ENCODE measurements at regions not wholly inside any gene's neighbourhood (a gene's known extent, or its start where the extent isn't known, plus 50 kb on each side); places are given as distances from the start of the nearest gene placed in this dataset.

GRCh38 chr2:58620896-58621295 is 379.8 kb upstream of the FANCL start:
- H3K27me3 ChIP-seq (ENCODE audit: control insufficient read depth, insufficient read depth): no peaks in the 10 kb centered on the region
- no peak overlapping the region for H3K4me3 ChIP-seq (ENCODE audit: low read length)
- H3K4me1 ChIP-seq (ENCODE audit: control insufficient read depth, insufficient read depth, low read length): no peaks in the 10 kb centered on the region
- H3K27ac ChIP-seq (ENCODE audit: low read length): no peak overlapping the region
- H3K9me3 ChIP-seq (ENCODE audit: control insufficient read depth, low read length): no peaks in the 10 kb centered on the region
- DNase-seq (no peak), ATAC-seq (no peak)
- intact Hi-C loops (cut with DNase I): no loop called here
- 90% methylated on average over 1 of the region's 1 CpG for WGBS

- DNase-seq (no peak), ATAC-seq (no peak)
- Histone ChIP-seq H3K4me3 (ENCODE audit: low read length) (no peak overlapping the region), H3K9me3 (ENCODE audit: control insufficient read depth, low read length) (no peaks in the 10 kb centered on the region), H3K27ac (ENCODE audit: low read length) (no peak overlapping the region), H3K27me3 (ENCODE audit: control insufficient read depth, insufficient read depth) (no peaks in the 10 kb centered on the region), H3K4me1 (ENCODE audit: control insufficient read depth, insufficient read depth, low read length) (no peaks in the 10 kb centered on the region)
- intact Hi-C loops (cut with DNase I): no loop called here
- 73% methylated on average over 5 of the region's 5 CpGs for WGBS
These were observed 379.0 kb upstream of the FANCL start for GRCh38 chr2:58620093-58620492.

- 49% methylated on average over 1 of the region's 1 CpG for WGBS
- Histone ChIP-seq H3K9me3 (ENCODE audit: control insufficient read depth, low read length) (no peaks in the 10 kb centered on the region), H3K27ac (ENCODE audit: low read length) (no peak overlapping the region), H3K4me3 (ENCODE audit: low read length) (no peak overlapping the region), H3K27me3 (ENCODE audit: control insufficient read depth, insufficient read depth) (no peaks in the 10 kb centered on the region), H3K4me1 (ENCODE audit: control insufficient read depth, insufficient read depth, low read length) (no peaks in the 10 kb centered on the region)
- intact Hi-C loops (cut with DNase I): no loop called here
- no peak for DNase-seq
- ATAC-seq: no peak
These were observed 375.8 kb upstream of the FANCL start for GRCh38 chr2:58616961-58617360.

- ATAC-seq: no peak
- intact Hi-C loops (cut with DNase I): no loop called here
- no peaks in the 10 kb centered on the region for H3K9me3 ChIP-seq (ENCODE audit: control insufficient read depth, low read length)
- no peaks in the 10 kb centered on the region for H3K27me3 ChIP-seq (ENCODE audit: control insufficient read depth, insufficient read depth)
- no peaks in the 10 kb centered on the region for H3K4me1 ChIP-seq (ENCODE audit: control insufficient read depth, insufficient read depth, low read length)
- DNase-seq: no peak
- no peak overlapping the region for H3K27ac ChIP-seq (ENCODE audit: low read length)
- 68% methylated on average over 2 of the region's 2 CpGs for WGBS
- H3K4me3 ChIP-seq (ENCODE audit: low read length): no peak overlapping the region
These were observed 373.1 kb upstream of the FANCL start for GRCh38 chr2:58614219-58614618.

GRCh38 chr2:58612973-58613372 is 371.8 kb upstream of the FANCL start:
- DNase-seq (no peak), ATAC-seq (no peak)
- Histone ChIP-seq H3K27ac (ENCODE audit: low read length) (no peak overlapping the region), H3K4me3 (ENCODE audit: low read length) (no peak overlapping the region), H3K4me1 (ENCODE audit: control insufficient read depth, insufficient read depth, low read length) (no peaks in the 10 kb centered on the region), H3K27me3 (ENCODE audit: control insufficient read depth, insufficient read depth) (no peaks in the 10 kb centered on the region), H3K9me3 (ENCODE audit: control insufficient read depth, low read length) (no peaks in the 10 kb centered on the region)
- WGBS: 83% methylated on average over 6 of the region's 6 CpGs
- intact Hi-C loops (cut with DNase I): no loop called here

- whole genome bisulfite sequencing: 67% methylated on average over 1 of the region's 1 CpG
- intact Hi-C loops (cut with DNase I): no loop called here
- DNase-seq (no peak), ATAC-seq (no peak)
- Histone ChIP-seq H3K27ac (ENCODE audit: low read length) (no peak overlapping the region), H3K27me3 (ENCODE audit: control insufficient read depth, insufficient read depth) (peaks cover 4% of the 10 kb centered on the region), H3K4me3 (ENCODE audit: low read length) (no peak overlapping the region), H3K9me3 (ENCODE audit: control insufficient read depth, low read length) (no peaks in the 10 kb centered on the region), H3K4me1 (ENCODE audit: control insufficient read depth, insufficient read depth, low read length) (no peaks in the 10 kb centered on the region)
These were observed 368.2 kb upstream of the FANCL start for GRCh38 chr2:58609326-58609725.

DNA sequence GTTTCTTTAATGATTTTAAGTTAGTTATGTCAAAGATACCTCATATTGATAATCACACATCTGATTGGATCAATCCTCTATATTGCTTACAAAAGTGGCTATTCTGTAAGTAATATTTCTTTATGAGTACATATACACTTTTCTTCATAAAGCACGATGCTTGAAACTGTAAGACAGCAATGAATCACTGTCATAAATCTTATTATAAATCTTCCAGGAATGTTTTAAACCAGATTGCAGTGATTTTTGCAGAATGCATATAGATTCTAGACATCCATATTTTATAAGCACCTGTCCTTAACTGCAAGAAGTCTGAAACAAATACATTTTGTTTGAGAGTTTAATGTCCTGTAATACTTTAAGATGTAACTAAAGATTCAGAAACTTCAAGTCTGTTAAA is 367.0 kb upstream of the FANCL start:
- ATAC-seq: no peak
- Histone ChIP-seq H3K9me3 (ENCODE audit: control insufficient read depth, low read length) (no peaks in the 10 kb centered on the region), H3K27me3 (ENCODE audit: control insufficient read depth, insufficient read depth) (peaks cover 4% of the 10 kb centered on the region), H3K27ac (ENCODE audit: low read length) (no peak overlapping the region), H3K4me1 (ENCODE audit: control insufficient read depth, insufficient read depth, low read length) (no peaks in the 10 kb centered on the region), H3K4me3 (ENCODE audit: low read length) (no peak overlapping the region)
- WGBS: 76% methylated on average over 1 of the region's 1 CpG
- intact Hi-C loops (cut with DNase I): no loop called here
- DNase-seq: no peak

GRCh38 chr2:58607448-58607847 is 366.3 kb upstream of the FANCL start:
- DNase-seq: no peak
- H3K9me3 ChIP-seq (ENCODE audit: control insufficient read depth, low read length): no peaks in the 10 kb centered on the region
- no peaks in the 10 kb centered on the region for H3K4me1 ChIP-seq (ENCODE audit: control insufficient read depth, insufficient read depth, low read length)
- H3K27me3 ChIP-seq (ENCODE audit: control insufficient read depth, insufficient read depth): peaks cover 4% of the 10 kb centered on the region
- no peak overlapping the region for H3K27ac ChIP-seq (ENCODE audit: low read length)
- 82% methylated on average over 2 of the region's 2 CpGs for WGBS
- intact Hi-C loops (cut with DNase I): no loop called here
- H3K4me3 ChIP-seq (ENCODE audit: low read length): no peak overlapping the region
- no peak for ATAC-seq

DNA sequence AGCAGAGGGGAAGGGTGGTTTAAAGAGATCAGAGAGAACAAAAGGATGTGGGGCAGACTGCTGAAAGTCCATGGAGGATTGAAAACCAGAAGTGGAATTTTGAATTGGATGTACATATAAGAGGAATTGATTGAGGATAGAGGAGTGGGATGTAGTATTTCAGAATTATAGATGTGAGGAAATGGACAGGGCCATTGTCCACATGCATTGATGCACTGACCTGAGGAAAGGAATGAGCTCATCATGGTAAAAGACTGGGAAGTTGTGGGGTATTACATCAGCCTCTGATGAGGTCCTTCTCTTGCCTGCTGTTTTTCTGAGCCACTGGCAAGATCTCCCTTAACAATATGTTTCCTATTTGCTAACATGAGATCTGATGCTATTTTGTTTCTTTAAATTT is 365.7 kb upstream of the FANCL start:
- no peaks in the 10 kb centered on the region for H3K4me1 ChIP-seq (ENCODE audit: control insufficient read depth, insufficient read depth, low read length)
- no peak overlapping the region for H3K4me3 ChIP-seq (ENCODE audit: low read length)
- intact Hi-C loops (cut with DNase I): no loop called here
- ATAC-seq (no peak), DNase-seq (no peak)
- peaks cover 4% of the 10 kb centered on the region for H3K27me3 ChIP-seq (ENCODE audit: control insufficient read depth, insufficient read depth)
- H3K9me3 ChIP-seq (ENCODE audit: control insufficient read depth, low read length): no peaks in the 10 kb centered on the region
- H3K27ac ChIP-seq (ENCODE audit: low read length): no peak overlapping the region

DNA sequence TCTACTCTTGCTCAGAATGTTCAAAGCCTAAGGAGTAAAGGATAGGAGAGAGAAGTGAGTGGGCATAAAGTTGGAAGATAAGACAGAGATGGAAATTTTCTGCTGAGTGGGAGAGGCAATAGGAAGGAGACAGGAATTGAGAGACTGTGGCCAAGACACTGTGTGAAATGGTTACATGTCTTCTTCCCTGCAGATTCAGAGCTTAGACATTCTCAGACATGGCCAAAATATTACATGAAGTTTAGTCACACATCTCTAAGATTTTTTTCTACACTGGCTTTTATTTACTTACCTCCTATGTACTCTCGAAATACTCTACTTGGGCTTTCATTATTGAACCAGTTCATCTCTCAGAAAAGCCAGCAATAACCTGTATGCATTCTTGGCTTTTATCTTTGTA is 363.0 kb upstream of the FANCL start:
- WGBS: 85% methylated on average over 1 of the region's 1 CpG
- Histone ChIP-seq H3K4me3 (ENCODE audit: low read length) (no peak overlapping the region), H3K27me3 (ENCODE audit: control insufficient read depth, insufficient read depth) (peaks cover 4% of the 10 kb centered on the region), H3K27ac (ENCODE audit: low read length) (no peak overlapping the region), H3K9me3 (ENCODE audit: control insufficient read depth, low read length) (no peaks in the 10 kb centered on the region), H3K4me1 (ENCODE audit: control insufficient read depth, insufficient read depth, low read length) (no peaks in the 10 kb centered on the region)
- intact Hi-C loops (cut with DNase I): no loop called here
- ATAC-seq (no peak), DNase-seq (no peak)

DNA sequence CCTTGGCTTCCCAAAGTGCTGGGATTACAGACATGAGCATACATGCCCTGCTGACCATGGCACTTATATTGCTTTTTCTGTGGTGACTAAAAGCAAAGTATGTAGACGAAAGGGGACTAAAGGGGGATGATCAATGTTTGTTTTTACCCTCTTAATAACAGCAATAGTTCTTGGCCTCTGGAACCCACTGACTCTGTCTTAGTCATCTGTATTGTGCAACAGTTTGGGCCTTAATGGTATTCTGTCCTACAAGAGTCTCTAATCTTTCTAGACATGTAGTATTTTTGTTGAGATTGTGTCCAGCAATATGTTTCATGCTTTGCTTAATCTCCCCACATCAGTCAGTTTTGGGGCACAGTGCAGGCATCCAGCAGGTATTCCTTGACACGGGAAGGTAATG is 359.9 kb upstream of the FANCL start:
- Histone ChIP-seq H3K4me1 (ENCODE audit: control insufficient read depth, insufficient read depth, low read length) (no peaks in the 10 kb centered on the region), H3K4me3 (ENCODE audit: low read length) (no peak overlapping the region), H3K9me3 (ENCODE audit: control insufficient read depth, low read length) (no peaks in the 10 kb centered on the region), H3K27me3 (ENCODE audit: control insufficient read depth, insufficient read depth) (no peaks in the 10 kb centered on the region), H3K27ac (ENCODE audit: low read length) (no peak overlapping the region)
- WGBS: 91% methylated on average over 2 of the region's 2 CpGs
- no peak for ATAC-seq
- intact Hi-C loops (cut with DNase I): no loop called here
- DNase-seq: no peak

- Histone ChIP-seq H3K27ac (ENCODE audit: low read length) (no peak overlapping the region), H3K4me3 (ENCODE audit: low read length) (no peak overlapping the region), H3K9me3 (ENCODE audit: control insufficient read depth, low read length) (no peaks in the 10 kb centered on the region), H3K4me1 (ENCODE audit: control insufficient read depth, insufficient read depth, low read length) (no peaks in the 10 kb centered on the region), H3K27me3 (ENCODE audit: control insufficient read depth, insufficient read depth) (no peaks in the 10 kb centered on the region)
- DNase-seq (no peak), ATAC-seq (no peak)
- 70% methylated on average over 3 of the region's 3 CpGs for WGBS
- intact Hi-C loops (cut with DNase I): no loop called here
These were observed 357.0 kb upstream of the FANCL start for GRCh38 chr2:58598171-58598570.
